ENCODE measurements at regions not wholly inside any gene's neighbourhood (a gene's known extent, or its start where the extent isn't known, plus 50 kb on each side); places are given as distances from the start of the nearest gene placed in this dataset.

- no peak for TF ChIP-seq TCF3 (CRISPR knock-in tag; IDR thresholded peaks at IDR 0.05)
- no peak for TF ChIP-seq SMAD3 (CRISPR knock-in tag; conservative IDR thresholded peaks at IDR 0.05)
- no peak for TF ChIP-seq ZNF263 (CRISPR knock-in tag; IDR thresholded peaks at IDR 0.05; ENCODE audit: borderline replicate concordance)
- no peak for TF ChIP-seq ZNF436 (CRISPR knock-in tag; IDR thresholded peaks at IDR 0.05)
- TF ChIP-seq KLF6 (CRISPR knock-in tag; IDR thresholded peaks at IDR 0.05; ENCODE audit: borderline replicate concordance), result no peak
- TF ChIP-seq BRD4 (IDR thresholded peaks at IDR 0.05), result no peak
- no peak for TF ChIP-seq PHB2 (IDR thresholded peaks at IDR 0.05; ENCODE audit: low read depth)
- no peak for TF ChIP-seq GABPA (tag; conservative IDR thresholded peaks at IDR 0.05; ENCODE audit: low read depth)
- TF ChIP-seq SMAD1 (IDR thresholded peaks at IDR 0.05; ENCODE audit: low read depth, low read length, partially characterized antibody), result no peak
- no peak for TF ChIP-seq NCOA6 (IDR thresholded peaks at IDR 0.05)
- TF ChIP-seq NFE2L1 (tag; IDR thresholded peaks at IDR 0.05; ENCODE audit: borderline replicate concordance, low read depth), result no peak
- TF ChIP-seq VEZF1 (CRISPR knock-in tag; IDR thresholded peaks at IDR 0.05), result no peak
Observed at GRCh38 chr5:15387931-15388524, 112.0 kb upstream of the FBXL7 start (continued).

Data from K562 (cell line).